ENCODE measurements at regions not wholly inside any gene's neighbourhood (a gene's known extent, or its start where the extent isn't known, plus 50 kb on each side); places are given as distances from the start of the nearest gene placed in this dataset.

DNA sequence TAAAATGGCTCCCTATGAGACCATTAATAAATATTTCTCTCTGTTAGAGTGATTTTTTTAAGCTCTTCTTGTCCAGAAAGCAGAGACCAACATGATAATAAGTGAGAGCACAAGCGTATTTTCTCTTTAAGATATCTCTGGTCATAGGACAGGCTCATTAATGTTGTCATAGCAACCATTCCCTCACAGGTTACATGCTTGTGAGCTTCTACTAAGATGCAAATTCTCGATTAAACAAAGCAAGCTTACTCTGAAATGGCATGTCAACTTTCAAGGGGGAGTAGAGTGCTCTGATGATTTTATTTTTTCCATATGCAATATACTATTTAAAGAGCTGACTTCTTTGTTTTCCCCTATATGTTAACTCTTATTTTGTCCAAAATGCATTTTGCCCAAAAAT is 487.2 kb upstream of the LCORL start:
- no peak overlapping the region for H3K27ac ChIP-seq (ENCODE audit: control insufficient read depth, insufficient read depth)
- FAIRE-seq, result no peak
- no peaks in the 10 kb centered on the region for H3K27me3 ChIP-seq (replicated peaks in 1 of 2; ENCODE audit: control insufficient read depth in 2 of 2, insufficient read depth in 2 of 2, low read length in 1 of 2)
- ATAC-seq, result no peak
- H4K20me1 ChIP-seq (ENCODE audit: control insufficient read depth, insufficient read depth), result no peaks in the 10 kb centered on the region
- no peak overlapping the region for H3K4me2 ChIP-seq (ENCODE audit: control insufficient read depth, insufficient read depth)
- POLR2A ChIA-PET, result no interaction called here
- no peak overlapping the region for H3K9ac ChIP-seq (ENCODE audit: control insufficient read depth, insufficient read depth, low read length)
- no peak overlapping the region for H3K4me3 ChIP-seq
- H3K79me2 ChIP-seq (ENCODE audit: control insufficient read depth, insufficient read depth, low read length), result no peaks in the 10 kb centered on the region
- no peak for DNase-seq (ENCODE audit: low read depth, low spot score)
- H3K9me3 ChIP-seq (replicated peaks; ENCODE audit: control insufficient read depth, insufficient read depth, low read length), result no peaks in the 10 kb centered on the region
- H2AFZ ChIP-seq (ENCODE audit: control insufficient read depth, low read depth, low read length), result no peak overlapping the region
- no peaks in the 10 kb centered on the region for H3K36me3 ChIP-seq (ENCODE audit: control insufficient read depth in 2 of 2, insufficient read depth in 2 of 2, low read length in 1 of 2)
- CTCF ChIA-PET, result no interaction called here
- RAD21 ChIA-PET (ENCODE audit: unreplicated experiment), result no interaction called here
- no peak for TF ChIP-seq SREBF2 (IDR thresholded peaks at IDR 0.05; ENCODE audit: low read length)
- no peak for TF ChIP-seq SMC3 (IDR thresholded peaks at IDR 0.05; ENCODE audit: borderline replicate concordance, low read length)
- no peak for TF ChIP-seq YY1 (IDR thresholded peaks at IDR 0.05; ENCODE audit: low read depth, low read length)
- TF ChIP-seq, protein P1, sequence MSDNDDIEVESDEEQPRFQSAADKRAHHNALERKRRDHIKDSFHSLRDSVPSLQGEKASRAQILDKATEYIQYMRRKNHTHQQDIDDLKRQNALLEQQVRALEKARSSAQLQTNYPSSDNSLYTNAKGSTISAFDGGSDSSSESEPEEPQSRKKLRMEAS (IDR thresholded peaks at IDR 0.05; ENCODE audit: low read depth, low read length), result no peak
- TF ChIP-seq, protein P2, sequence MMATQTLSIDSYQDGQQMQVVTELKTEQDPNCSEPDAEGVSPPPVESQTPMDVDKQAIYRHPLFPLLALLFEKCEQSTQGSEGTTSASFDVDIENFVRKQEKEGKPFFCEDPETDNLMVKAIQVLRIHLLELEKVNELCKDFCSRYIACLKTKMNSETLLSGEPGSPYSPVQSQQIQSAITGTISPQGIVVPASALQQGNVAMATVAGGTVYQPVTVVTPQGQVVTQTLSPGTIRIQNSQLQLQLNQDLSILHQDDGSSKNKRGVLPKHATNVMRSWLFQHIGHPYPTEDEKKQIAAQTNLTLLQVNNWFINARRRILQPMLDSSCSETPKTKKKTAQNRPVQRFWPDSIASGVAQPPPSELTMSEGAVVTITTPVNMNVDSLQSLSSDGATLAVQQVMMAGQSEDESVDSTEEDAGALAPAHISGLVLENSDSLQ (IDR thresholded peaks at IDR 0.05), result no peak
- no peak for TF ChIP-seq ZNF24 (IDR thresholded peaks at IDR 0.05)
- TF ChIP-seq JUNB (IDR thresholded peaks at IDR 0.05), result no peak
- no peak for TF ChIP-seq CHD4 (IDR thresholded peaks at IDR 0.05)
- TF ChIP-seq GATAD2B (conservative IDR thresholded peaks at IDR 0.05; ENCODE audit: low read depth), result no peak
- no peak for TF ChIP-seq SIX5 (IDR thresholded peaks at IDR 0.05; ENCODE audit: low read depth, low read length, severe bottlenecking)
- TF ChIP-seq KDM1A (IDR thresholded peaks at IDR 0.05; ENCODE audit: borderline replicate concordance), result no peak
- TF ChIP-seq HDGF (IDR thresholded peaks at IDR 0.05), result no peak
- TF ChIP-seq, protein P3, sequence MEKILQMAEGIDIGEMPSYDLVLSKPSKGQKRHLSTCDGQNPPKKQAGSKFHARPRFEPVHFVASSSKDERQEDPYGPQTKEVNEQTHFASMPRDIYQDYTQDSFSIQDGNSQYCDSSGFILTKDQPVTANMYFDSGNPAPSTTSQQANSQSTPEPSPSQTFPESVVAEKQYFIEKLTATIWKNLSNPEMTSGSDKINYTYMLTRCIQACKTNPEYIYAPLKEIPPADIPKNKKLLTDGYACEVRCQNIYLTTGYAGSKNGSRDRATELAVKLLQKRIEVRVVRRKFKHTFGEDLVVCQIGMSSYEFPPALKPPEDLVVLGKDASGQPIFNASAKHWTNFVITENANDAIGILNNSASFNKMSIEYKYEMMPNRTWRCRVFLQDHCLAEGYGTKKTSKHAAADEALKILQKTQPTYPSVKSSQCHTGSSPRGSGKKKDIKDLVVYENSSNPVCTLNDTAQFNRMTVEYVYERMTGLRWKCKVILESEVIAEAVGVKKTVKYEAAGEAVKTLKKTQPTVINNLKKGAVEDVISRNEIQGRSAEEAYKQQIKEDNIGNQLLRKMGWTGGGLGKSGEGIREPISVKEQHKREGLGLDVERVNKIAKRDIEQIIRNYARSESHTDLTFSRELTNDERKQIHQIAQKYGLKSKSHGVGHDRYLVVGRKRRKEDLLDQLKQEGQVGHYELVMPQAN (conservative IDR thresholded peaks at IDR 0.05), result no peak
- TF ChIP-seq, protein P4, sequence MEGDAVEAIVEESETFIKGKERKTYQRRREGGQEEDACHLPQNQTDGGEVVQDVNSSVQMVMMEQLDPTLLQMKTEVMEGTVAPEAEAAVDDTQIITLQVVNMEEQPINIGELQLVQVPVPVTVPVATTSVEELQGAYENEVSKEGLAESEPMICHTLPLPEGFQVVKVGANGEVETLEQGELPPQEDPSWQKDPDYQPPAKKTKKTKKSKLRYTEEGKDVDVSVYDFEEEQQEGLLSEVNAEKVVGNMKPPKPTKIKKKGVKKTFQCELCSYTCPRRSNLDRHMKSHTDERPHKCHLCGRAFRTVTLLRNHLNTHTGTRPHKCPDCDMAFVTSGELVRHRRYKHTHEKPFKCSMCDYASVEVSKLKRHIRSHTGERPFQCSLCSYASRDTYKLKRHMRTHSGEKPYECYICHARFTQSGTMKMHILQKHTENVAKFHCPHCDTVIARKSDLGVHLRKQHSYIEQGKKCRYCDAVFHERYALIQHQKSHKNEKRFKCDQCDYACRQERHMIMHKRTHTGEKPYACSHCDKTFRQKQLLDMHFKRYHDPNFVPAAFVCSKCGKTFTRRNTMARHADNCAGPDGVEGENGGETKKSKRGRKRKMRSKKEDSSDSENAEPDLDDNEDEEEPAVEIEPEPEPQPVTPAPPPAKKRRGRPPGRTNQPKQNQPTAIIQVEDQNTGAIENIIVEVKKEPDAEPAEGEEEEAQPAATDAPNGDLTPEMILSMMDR (IDR thresholded peaks at IDR 0.05 in 2 of 3, conservative IDR thresholded peaks at IDR 0.05 in 1 of 3; ENCODE audit: control insufficient read depth in 2 of 3, extremely low read depth in 1 of 3, insufficient read depth in 1 of 3, low read depth in 3 of 3, low read length in 3 of 3), result no peak
- TF ChIP-seq, protein P5, sequence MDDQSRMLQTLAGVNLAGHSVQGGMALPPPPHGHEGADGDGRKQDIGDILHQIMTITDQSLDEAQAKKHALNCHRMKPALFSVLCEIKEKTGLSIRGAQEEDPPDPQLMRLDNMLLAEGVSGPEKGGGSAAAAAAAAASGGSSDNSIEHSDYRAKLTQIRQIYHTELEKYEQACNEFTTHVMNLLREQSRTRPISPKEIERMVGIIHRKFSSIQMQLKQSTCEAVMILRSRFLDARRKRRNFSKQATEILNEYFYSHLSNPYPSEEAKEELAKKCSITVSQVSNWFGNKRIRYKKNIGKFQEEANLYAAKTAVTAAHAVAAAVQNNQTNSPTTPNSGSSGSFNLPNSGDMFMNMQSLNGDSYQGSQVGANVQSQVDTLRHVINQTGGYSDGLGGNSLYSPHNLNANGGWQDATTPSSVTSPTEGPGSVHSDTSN (IDR thresholded peaks at IDR 0.05; ENCODE audit: insufficient replicate concordance, low read depth, low read length), result no peak
- TF ChIP-seq ETV6 (conservative IDR thresholded peaks at IDR 0.05 in 1 of 2, IDR thresholded peaks at IDR 0.05 in 1 of 2; ENCODE audit: borderline replicate concordance in 1 of 2, low read depth in 1 of 2), result no peak
- TF ChIP-seq SIN3A (IDR thresholded peaks at IDR 0.05; ENCODE audit: low read depth, low read length), result no peak
- no peak for TF ChIP-seq MEF2B (IDR thresholded peaks at IDR 0.05; ENCODE audit: partially characterized antibody, poor library complexity, severe bottlenecking)
- no peak for TF ChIP-seq EZH2 (IDR thresholded peaks at IDR 0.05; ENCODE audit: borderline replicate concordance, control insufficient read depth, low read depth, low read length)
- intact Hi-C loops (cut with micrococcal nuclease; ENCODE audit: unreplicated experiment) (no loop called here), in situ Hi-C loops (cut with MboI) (no loop called here)
- SMC1A ChIA-PET (ENCODE audit: uncharacterized antibody, unreplicated experiment), result no interaction called here
- no TSS peak for BruUV-seq (replicated peaks)
- H3K4me1 ChIP-seq (ENCODE audit: control insufficient read depth, insufficient read depth, low read length), result no peaks in the 10 kb centered on the region
- WGBS (ENCODE audit: insufficient coverage, insufficient replicate concordance, low lambda C conversion rate, missing lambda C conversion rate), result 2% methylated on average over 2 of the region's 2 CpGs

All from GM12878 (cell line).